Ishikawa (cell line): ENCODE measurements at regions not wholly inside any gene's neighbourhood (a gene's known extent, or its start where the extent isn't known, plus 50 kb on each side); places are given as distances from the start of the nearest gene placed in this dataset.

Experiments used
- CEBPB ChIP-seq: IDR thresholded peaks from 2 replicates; pipeline ENCODE4 v1.6.1; 2012
- CREB1 ChIP-seq: IDR thresholded peaks from 2 replicates; pipeline ENCODE4 v1.6.1; 2012; ENCODE audit warnings: low read depth
- EGR1 ChIP-seq: IDR thresholded peaks from 2 replicates; pipeline ENCODE4 v1.6.1; 2012
- EP300 ChIP-seq: IDR thresholded peaks from 2 replicates; pipeline ENCODE4 v1.6.1; 2012; ENCODE audit warnings: borderline replicate concordance
- FOXM1 ChIP-seq: IDR thresholded peaks from 2 replicates; pipeline ENCODE4 v1.6.1; 2012; ENCODE audit warnings: low read depth, borderline replicate concordance
- NFIC ChIP-seq: IDR thresholded peaks from 2 replicates; pipeline ENCODE4 v1.6.1; 2012
- RAD21 ChIP-seq: IDR thresholded peaks from 2 replicates; pipeline ENCODE4 v1.6.1; 2012; ENCODE audit warnings: low read depth
- TAF1 ChIP-seq: IDR thresholded peaks from 2 replicates; pipeline ENCODE4 v1.6.1; 2012; ENCODE audit warnings: low read depth, mild to moderate bottlenecking
- TCF12 ChIP-seq: IDR thresholded peaks from 2 replicates; pipeline ENCODE4 v1.6.1; 2012; ENCODE audit warnings: low read depth
- TEAD4 ChIP-seq: IDR thresholded peaks from 2 replicates; pipeline ENCODE4 v1.6.1; 2012
- YY1 ChIP-seq: IDR thresholded peaks from 2 replicates; pipeline ENCODE4 v1.6.1; 2012; ENCODE audit warnings: low read depth
- ZBTB7A ChIP-seq: IDR thresholded peaks from 2 replicates; pipeline ENCODE4 v1.6.1; 2012; ENCODE audit warnings: low read depth
- TF ChIP-seq, protein P1 (sequence below): IDR thresholded peaks from 2 replicates; pipeline ENCODE4 v1.6.1; 2012; ENCODE audit warnings: low read depth, mild to moderate bottlenecking
- TF ChIP-seq, protein P2 (sequence below): IDR thresholded peaks from 2 replicates; pipeline ENCODE4 v1.6.1; 2012
- TF ChIP-seq, protein P3 (sequence below): IDR thresholded peaks from 2 replicates; pipeline ENCODE4 v1.6.1; 2012

DNA sequence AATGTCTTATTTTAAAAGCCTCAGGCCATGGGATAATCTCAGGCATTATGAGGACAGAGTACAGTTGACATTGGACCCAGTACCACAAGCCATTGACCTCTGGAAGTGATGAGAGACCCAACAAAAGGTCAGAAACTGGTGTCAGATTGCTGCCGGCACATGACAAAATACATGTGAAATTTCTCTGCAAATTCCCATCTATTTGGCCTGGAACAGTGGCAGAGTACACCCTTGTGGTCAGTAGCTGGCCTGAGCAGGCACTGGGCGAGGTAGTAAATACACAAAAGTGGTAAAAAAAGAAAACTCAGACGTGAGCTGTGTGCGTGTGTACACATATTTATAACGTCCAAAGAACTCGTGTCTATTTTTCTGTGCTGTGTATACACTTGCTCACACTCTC is 155.5 kb downstream of the DHX15 start:
- TF ChIP-seq EP300, result no peak
- no peak for TF ChIP-seq RAD21
- TF ChIP-seq FOXM1, result no peak
- TF ChIP-seq, protein P1, sequence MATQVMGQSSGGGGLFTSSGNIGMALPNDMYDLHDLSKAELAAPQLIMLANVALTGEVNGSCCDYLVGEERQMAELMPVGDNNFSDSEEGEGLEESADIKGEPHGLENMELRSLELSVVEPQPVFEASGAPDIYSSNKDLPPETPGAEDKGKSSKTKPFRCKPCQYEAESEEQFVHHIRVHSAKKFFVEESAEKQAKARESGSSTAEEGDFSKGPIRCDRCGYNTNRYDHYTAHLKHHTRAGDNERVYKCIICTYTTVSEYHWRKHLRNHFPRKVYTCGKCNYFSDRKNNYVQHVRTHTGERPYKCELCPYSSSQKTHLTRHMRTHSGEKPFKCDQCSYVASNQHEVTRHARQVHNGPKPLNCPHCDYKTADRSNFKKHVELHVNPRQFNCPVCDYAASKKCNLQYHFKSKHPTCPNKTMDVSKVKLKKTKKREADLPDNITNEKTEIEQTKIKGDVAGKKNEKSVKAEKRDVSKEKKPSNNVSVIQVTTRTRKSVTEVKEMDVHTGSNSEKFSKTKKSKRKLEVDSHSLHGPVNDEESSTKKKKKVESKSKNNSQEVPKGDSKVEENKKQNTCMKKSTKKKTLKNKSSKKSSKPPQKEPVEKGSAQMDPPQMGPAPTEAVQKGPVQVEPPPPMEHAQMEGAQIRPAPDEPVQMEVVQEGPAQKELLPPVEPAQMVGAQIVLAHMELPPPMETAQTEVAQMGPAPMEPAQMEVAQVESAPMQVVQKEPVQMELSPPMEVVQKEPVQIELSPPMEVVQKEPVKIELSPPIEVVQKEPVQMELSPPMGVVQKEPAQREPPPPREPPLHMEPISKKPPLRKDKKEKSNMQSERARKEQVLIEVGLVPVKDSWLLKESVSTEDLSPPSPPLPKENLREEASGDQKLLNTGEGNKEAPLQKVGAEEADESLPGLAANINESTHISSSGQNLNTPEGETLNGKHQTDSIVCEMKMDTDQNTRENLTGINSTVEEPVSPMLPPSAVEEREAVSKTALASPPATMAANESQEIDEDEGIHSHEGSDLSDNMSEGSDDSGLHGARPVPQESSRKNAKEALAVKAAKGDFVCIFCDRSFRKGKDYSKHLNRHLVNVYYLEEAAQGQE, result no peak

DNA sequence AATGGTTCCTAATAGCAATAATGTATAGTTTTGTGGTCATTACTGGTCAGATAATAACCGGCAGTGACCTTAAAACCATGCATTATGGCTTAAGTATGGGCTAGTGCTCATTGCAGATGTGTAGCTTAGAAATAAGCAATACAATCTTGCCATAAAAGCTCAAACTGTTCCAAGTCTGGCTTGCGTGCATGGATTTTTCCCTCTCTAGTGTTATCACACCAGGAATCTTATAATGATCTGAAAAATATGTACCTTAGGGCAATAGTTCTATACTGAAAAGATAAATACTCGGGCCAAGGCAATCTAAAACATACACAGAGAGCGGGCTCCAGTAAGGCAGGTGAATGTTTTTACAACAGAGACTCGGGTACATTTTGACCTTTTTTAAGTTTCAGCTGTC is 157.8 kb downstream of the DHX15 start:
- no peak for TF ChIP-seq EGR1
- no peak for TF ChIP-seq CREB1
- no peak for TF ChIP-seq TAF1
- TF ChIP-seq TCF12, result no peak
- no peak for TF ChIP-seq TEAD4
- no peak for TF ChIP-seq EP300

DNA sequence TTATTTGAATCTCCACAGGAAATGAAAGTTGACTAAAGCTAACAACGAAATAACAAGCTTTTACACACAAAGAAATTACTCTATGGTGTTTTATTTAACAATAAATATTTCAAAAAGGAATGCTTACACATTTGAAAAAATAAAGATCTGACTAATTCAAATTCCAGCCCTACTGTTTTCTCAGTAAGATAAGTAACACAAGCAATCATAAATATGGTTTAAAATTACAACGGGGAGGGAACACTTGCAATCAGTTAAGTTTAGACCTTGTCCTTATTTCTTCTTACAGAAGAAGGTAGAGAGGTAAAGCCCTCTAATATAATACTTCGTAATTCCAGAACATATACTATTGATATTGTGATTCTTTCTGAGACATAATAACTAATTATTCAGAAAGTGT is 158.5 kb downstream of the DHX15 start:
- TF ChIP-seq RAD21 (no peak), EP300 (no peak), YY1 (no peak), CEBPB (no peak), TEAD4 (no peak), CREB1 (no peak)
- TF ChIP-seq, protein P2, sequence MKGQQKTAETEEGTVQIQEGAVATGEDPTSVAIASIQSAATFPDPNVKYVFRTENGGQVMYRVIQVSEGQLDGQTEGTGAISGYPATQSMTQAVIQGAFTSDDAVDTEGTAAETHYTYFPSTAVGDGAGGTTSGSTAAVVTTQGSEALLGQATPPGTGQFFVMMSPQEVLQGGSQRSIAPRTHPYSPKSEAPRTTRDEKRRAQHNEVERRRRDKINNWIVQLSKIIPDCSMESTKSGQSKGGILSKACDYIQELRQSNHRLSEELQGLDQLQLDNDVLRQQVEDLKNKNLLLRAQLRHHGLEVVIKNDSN, result no peak

DNA sequence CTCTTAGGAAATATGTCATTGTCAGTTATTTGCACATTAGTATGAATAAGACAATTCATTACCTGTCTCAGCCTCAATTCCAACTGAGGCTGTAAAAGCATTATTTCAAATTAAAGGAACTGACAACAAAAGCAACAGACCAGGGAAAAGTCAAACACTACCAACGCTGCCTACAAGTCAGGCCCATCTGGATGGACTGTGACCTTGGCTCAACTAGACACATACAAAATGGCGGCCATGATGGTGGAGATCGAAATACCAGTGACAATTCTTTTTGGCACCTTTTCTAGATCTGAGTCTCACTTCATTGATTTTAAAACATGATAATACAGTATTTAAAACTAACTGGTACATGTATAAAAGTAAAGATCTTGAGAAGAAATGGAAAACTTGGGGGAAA is 160.7 kb downstream of the DHX15 start:
- TF ChIP-seq RAD21 (no peak), CEBPB (no peak), TAF1 (no peak), YY1 (no peak), EP300 (no peak)
- TF ChIP-seq, protein P1, result no peak
- TF ChIP-seq, protein P2, result no peak

DNA sequence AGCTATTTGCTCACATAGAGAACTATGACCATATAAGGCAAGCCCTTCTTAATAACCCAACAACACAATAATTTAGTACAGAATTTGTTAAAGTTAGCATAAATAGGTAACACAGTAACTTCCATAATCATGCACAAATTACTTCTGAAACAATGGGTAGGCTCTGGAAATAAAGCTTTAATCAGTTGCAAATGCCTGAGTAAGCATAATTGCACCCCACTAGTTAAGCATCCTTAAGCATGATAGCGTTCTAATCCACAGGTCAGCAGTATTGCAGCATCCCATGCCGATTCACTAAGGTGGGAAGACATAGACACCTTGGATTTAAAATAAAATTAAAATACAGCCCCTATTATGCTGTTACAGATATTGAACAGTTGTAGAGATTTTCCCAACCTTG is 161.7 kb downstream of the DHX15 start:
- no peak for TF ChIP-seq TAF1
- no peak for TF ChIP-seq TCF12
- no peak for TF ChIP-seq EGR1
- no peak for TF ChIP-seq ZBTB7A

DNA sequence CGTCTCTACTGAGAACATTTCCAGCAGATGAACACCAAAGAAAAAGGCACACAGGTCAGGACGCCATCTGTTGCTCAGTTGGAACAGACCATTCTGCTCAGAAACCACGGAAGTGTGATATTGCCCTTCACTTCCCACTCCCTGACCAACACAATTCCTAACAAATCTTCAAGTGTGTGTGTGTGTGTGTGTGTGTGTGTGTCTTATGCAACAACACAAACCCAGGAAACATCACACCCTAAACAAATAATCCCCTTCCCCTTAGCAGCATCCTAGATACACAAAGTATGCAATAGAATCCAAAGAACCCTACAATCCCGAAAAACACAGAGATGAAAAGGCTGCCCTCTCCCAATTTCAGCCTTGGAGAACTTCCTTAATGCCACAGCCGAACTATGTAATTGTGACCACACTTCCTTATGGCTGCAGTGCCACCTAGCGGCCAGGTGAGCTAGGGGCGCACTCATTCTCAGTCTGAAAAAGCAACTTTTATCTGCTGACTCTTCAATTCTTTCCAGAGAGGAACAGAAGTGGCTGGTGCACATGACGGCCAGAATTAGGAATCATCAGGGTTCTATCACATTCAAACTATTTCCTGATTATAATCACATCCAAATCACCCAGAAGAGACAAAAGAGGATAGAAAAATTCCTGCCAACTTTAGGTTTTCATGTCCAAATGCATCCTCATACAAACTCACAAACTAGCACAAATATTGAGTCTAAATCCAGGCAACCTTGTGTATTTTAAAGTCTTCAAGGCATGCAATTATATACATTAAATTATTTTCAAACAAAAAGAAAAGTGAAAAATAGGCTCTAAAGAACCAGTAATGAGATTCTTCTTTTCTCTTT is 164.9 kb downstream of the DHX15 start:
- TF ChIP-seq RAD21 (peak; percentile 94), EP300 (no peak), YY1 (no peak), CREB1 (no peak), TEAD4 (no peak)
- TF ChIP-seq, protein P2, result no peak

DNA sequence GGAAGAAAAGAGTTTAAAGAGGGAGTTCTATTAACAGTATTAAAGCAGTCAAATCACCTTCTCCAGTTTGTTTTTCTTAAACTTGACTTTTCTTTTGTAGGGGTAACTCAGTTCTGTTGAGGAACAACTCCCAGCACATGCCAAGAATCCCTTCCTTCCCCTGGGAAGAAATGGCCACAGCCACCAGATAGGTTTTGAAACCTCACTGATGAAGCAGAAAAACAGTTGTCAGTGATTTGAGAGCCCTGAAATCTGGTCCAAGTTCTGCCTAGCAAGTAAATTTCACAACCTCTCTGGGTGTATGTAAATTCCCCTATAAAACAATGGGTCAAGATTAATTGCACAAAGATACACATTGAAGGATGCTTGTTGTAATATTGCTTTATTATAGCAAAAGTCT is 167.1 kb downstream of the DHX15 start:
- TF ChIP-seq, protein P2, result no peak
- TF ChIP-seq TAF1 (no peak), EP300 (no peak), YY1 (no peak), NFIC (no peak), FOXM1 (no peak), TEAD4 (no peak), RAD21 (no peak), CREB1 (no peak), CEBPB (no peak), ZBTB7A (no peak)
- TF ChIP-seq, protein P1, result no peak
- TF ChIP-seq, protein P3, sequence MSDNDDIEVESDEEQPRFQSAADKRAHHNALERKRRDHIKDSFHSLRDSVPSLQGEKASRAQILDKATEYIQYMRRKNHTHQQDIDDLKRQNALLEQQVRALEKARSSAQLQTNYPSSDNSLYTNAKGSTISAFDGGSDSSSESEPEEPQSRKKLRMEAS, result no peak
